Lung (tissue), 11 donors: ENCODE measurements at regions not wholly inside any gene's neighbourhood (a gene's known extent, or its start where the extent isn't known, plus 50 kb on each side); places are given as distances from the start of the nearest gene placed in this dataset.

Experiments used
- ATAC-seq: fragments of 200-7000 bp; cut with Tn5 transposase; one replicate; pipeline ENCODE4 v1.9.1; 2020; ENCODE audit warnings: moderate number of reproducible peaks; ENCODE audit not compliant: insufficient read depth, low FRiP score
- DNase-seq, 3 donors: peaks; one replicate each; pipeline ENCODE4 v3.0.0-alpha.2; 2013 to 2017
- H3K27ac ChIP-seq, 2 donors: one replicate each; pipeline ENCODE4 v1.5.1; 2013; ENCODE audit warnings: mild to moderate bottlenecking in 2 of 2, moderate library complexity in 2 of 2, control low read depth in 1 of 2, inconsistent platforms in 1 of 2, low read depth in 1 of 2, low read length in 1 of 2
- H3K27me3 ChIP-seq, 3 donors: one replicate each; pipeline ENCODE4 v1.5.1; 2013; ENCODE audit warnings: low read length in 2 of 3; ENCODE audit not compliant: control insufficient read depth in 3 of 3, insufficient read depth in 3 of 3
- H3K36me3 ChIP-seq, 4 donors: one replicate each; pipeline ENCODE4 v1.5.1; 2013; ENCODE audit warnings: low read length in 4 of 4, mild to moderate bottlenecking in 1 of 4, moderate library complexity in 1 of 4; ENCODE audit not compliant: control insufficient read depth in 4 of 4, insufficient read depth in 4 of 4
- H3K4me1 ChIP-seq, 5 donors: one replicate each; pipeline ENCODE4 v1.5.1; 2013; ENCODE audit warnings: low read length in 5 of 5, mild to moderate bottlenecking in 2 of 5, moderate library complexity in 1 of 5; ENCODE audit not compliant: control insufficient read depth in 5 of 5, insufficient read depth in 5 of 5
- H3K4me3 ChIP-seq: one replicate; pipeline ENCODE4 v1.5.1; 2013; ENCODE audit warnings: mild to moderate bottlenecking, control low read depth, moderate library complexity
- H3K9ac ChIP-seq, 2 donors: one replicate each; pipeline ENCODE4 v1.5.1; 2013; ENCODE audit warnings: low read length in 2 of 2, control low read depth in 1 of 2; ENCODE audit not compliant: insufficient read depth in 1 of 2
- H3K9me3 ChIP-seq, 4 donors: one replicate each; pipeline ENCODE4 v1.5.1; 2013; ENCODE audit warnings: low read length in 3 of 4, mild to moderate bottlenecking in 1 of 4, moderate library complexity in 1 of 4; ENCODE audit not compliant: control insufficient read depth in 4 of 4, insufficient read depth in 3 of 4
- CTCF ChIP-seq: IDR thresholded peaks from 2 replicates; pipeline ENCODE4 v1.5.1; 2012; ENCODE audit warnings: mild to moderate bottlenecking; ENCODE audit errors: control extremely low read depth, extremely low read depth
- WGBS, 2 donors: extraction: QIAGEN DNeasy Blood & Tissue Kit; methylation state at CpG; one replicate each; pipeline ENCODE4 v1.1.7; 2013; 5-methylcytosine and 5-hydroxymethylcytosine counted together
- donor health status: control.
- donor health status: control.
- donor health status: Bipolar disorder and iron deficiency.
- donor health status: healthy.
- donor health status: DM: yes; HTN: yes; CAD: no.

GRCh38 chr2:180306346-180306745, 299.2 kb upstream of the CWC22 start:
- H3K9me3 ChIP-seq: no peaks in the 10 kb centered on the region
- DNase-seq (no peak), ATAC-seq (no peak)
- no peak overlapping the region for H3K27ac ChIP-seq
- 75 to 87% methylated on average over 2 of the region's 2 CpGs for WGBS, 2 donors
- no peaks in the 10 kb centered on the region for H3K36me3 ChIP-seq
- no peaks in the 10 kb centered on the region for H3K4me1 ChIP-seq
- no peak for TF ChIP-seq CTCF
- no peak overlapping the region for H3K9ac ChIP-seq
- no peak overlapping the region for H3K4me3 ChIP-seq
- H3K27me3 ChIP-seq: peaks cover 0 to 2% (median 0%) of the 10 kb centered on the region in 3 donors

GRCh38 chr2:180291552-180292421, 284.7 kb upstream of the CWC22 start:
- H3K27ac ChIP-seq: no peak overlapping the region
- WGBS, 2 donors: 73 to 85% methylated on average over 6 of the region's 6 CpGs

GRCh38 chr2:180291060-180291459, 284.0 kb upstream of the CWC22 start:
- Histone ChIP-seq H3K9me3 (peaks cover 0 to 2% (median under 1%) of the 10 kb centered on the region in 4 donors), H3K36me3 (no peaks in the 10 kb centered on the region), H3K27ac (no peak overlapping the region), H3K27me3 (no peaks in the 10 kb centered on the region), H3K4me1 (no peaks in the 10 kb centered on the region), H3K9ac (no peak overlapping the region), H3K4me3 (no peak overlapping the region)
- 30 to 53% methylated on average over 2 of the region's 2 CpGs for WGBS, 2 donors
- DNase-seq: no peak
- no peak for ATAC-seq
- no peak for TF ChIP-seq CTCF

More at GRCh38 chr2:180291552-180292421, 284.7 kb upstream of the CWC22 start:
- Histone ChIP-seq H3K4me3 (no peak overlapping the region), H3K9me3 (peaks cover 0 to 1% (median 0%) of the 10 kb centered on the region in 4 donors), H3K4me1 (no peaks in the 10 kb centered on the region), H3K27me3 (no peaks in the 10 kb centered on the region), H3K36me3 (no peaks in the 10 kb centered on the region), H3K9ac (no peak overlapping the region)
- DNase-seq (no peak), ATAC-seq (no peak)
- TF ChIP-seq CTCF: no peak
